Mononuclear cell (primary cell): ENCODE measurements at regions not wholly inside any gene's neighbourhood (a gene's known extent, or its start where the extent isn't known, plus 50 kb on each side); places are given as distances from the start of the nearest gene placed in this dataset.
"Not testable (repeated sequence)": the region's sequence is repeated elsewhere in the genome, so short reads cannot be mapped to it uniquely, and the experiment has no call there.

Experiments
- H3K27me3 ChIP-seq: 2 replicates; pipeline ENCODE4 v1.6.0; 2011; ENCODE audit warnings: low read length, control low read depth; ENCODE audit not compliant: insufficient read depth
- H3K4me1 ChIP-seq: 2 replicates; pipeline ENCODE4 v1.5.1; 2011; ENCODE audit warnings: mild to moderate bottlenecking, low read length, control low read depth; ENCODE audit not compliant: insufficient read depth
- H3K4me3 ChIP-seq: 2 replicates; pipeline ENCODE4 v1.5.1; 2011; ENCODE audit warnings: mild to moderate bottlenecking, low read length, moderate library complexity
- H3K9me3 ChIP-seq: 2 replicates; pipeline ENCODE4 v1.5.1; 2011; ENCODE audit warnings: low read depth, mild to moderate bottlenecking, control low read depth, low read length

- H3K4me1 ChIP-seq = no peaks in the 10 kb centered on the region
- no peaks in the 10 kb centered on the region for H3K9me3 ChIP-seq
- H3K4me3 ChIP-seq = no peak overlapping the region
- no peaks in the 10 kb centered on the region for H3K27me3 ChIP-seq
These were observed 418.6 kb upstream of the SLC39A10 start for GRCh38 chr2:195238379-195238778.

DNA sequence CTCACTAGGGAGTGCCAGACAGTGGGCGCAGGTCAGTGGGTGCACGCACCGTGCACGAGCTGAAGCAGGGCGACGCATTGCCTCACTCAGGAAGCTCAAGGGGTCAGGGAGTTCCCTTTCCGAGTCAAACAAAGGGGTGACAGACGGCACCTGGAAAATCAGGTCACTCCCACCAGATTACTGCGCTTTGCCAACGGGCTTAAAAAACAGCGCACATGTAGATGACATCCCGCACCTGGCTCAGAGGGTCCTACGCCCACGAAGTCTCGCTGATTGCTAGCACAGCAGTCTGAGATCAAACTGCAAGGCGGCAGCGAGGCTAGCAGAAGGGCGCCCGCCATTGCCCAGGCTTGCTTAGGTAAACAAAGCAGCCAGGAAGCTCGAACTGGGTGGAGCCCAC, 428.5 kb upstream of the SLC39A10 start:
- H3K4me3 ChIP-seq, H3K27me3 ChIP-seq, H3K4me1 ChIP-seq, H3K9me3 ChIP-seq: not testable (repeated sequence)

DNA sequence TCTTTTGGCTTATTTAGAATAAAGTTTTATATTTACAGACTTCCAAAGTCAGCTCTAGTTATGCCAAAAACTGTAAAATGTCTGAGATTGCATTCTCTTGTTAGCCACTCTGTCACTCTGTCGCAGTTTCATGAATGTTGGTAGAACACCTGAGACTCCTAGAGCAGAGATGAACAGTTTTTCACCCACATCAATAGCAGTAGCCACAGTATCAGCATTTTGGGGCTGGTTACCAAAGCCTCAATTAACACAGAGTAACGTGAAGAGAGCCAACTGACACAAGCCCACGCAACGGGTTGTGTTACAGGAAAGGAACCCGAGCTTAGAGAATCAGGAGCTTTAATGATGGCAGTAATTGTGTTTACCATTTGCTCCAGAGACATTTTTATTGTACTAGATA, 443.0 kb upstream of the SLC39A10 start:
- H3K4me1 ChIP-seq = no peaks in the 10 kb centered on the region
- no peak overlapping the region for H3K4me3 ChIP-seq
- H3K9me3 ChIP-seq = no peaks in the 10 kb centered on the region
- no peaks in the 10 kb centered on the region for H3K27me3 ChIP-seq

DNA sequence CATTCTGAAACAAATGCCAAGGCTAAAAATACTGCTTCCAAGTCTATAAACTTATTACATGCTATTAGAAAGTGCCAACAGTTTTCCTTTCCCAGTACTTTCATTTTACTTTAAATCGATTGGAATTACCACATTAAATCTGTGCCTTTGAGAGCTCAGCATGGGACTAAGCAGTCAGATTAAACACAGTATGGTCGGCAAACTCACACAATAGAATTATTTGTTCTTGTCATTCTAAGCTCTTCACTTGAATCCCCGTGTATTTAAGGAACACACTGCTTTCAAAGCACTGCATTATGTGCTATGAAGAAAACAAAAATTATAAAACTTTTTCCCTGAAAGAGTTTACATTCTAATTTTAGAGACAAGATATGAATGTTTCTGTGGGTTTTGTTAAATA, 444.4 kb upstream of the SLC39A10 start:
- Histone ChIP-seq H3K4me3 (no peak overlapping the region), H3K9me3 (no peaks in the 10 kb centered on the region), H3K4me1 (no peaks in the 10 kb centered on the region), H3K27me3 (no peaks in the 10 kb centered on the region)

DNA sequence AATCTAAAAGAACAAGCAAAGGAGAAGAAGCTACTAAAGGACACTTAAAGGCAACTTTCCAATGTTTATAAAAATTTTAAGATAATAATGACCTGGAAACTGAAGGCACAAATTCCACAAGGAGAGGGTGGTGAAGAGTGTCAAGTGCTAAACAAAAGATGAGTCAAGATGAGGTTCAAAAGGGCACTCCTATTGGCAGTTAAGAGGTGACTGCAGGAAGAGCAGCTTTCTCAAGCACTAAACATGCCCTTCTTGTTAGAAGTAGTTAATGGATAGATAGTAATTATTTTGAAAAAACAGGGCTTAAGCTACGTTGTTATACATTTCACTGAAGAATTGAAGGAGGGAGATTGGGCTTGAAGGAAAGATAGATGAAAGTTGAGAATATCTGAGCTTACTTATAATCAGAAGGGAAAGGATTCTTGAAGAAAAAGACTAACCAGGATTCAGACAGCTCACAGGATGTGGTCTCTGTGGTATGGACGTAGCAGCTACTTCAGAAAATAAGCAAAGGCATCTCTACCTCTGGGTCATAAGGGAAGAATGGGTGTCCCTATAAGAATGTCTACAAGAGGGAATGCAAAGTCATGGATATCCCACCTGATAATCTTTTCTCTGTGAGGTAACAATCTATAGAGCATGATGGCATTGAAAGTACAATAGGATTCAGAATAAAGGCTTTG, 454.7 kb upstream of the SLC39A10 start:
- Histone ChIP-seq H3K9me3 (no peaks in the 10 kb centered on the region), H3K4me1 (no peaks in the 10 kb centered on the region), H3K4me3 (no peak overlapping the region), H3K27me3 (no peaks in the 10 kb centered on the region)

DNA sequence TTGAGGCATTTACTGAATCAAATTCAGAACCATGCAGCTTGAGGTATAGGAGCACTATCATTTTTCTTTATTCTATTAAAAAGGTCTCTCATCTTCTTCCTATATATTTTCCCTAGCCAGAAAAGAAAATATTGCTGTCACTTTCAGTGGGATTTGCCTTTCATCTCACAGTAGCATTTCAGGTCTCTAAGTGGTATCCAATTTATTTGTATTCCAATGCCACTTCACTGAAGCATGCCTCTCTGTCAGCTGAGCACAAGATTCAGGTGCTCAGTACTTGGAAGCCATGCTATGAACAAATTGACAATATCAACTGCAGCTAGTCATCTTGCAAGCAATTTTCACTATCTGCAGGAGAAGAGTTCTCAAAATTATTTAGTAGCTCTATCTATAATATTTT, 457.2 kb upstream of the SLC39A10 start:
- Histone ChIP-seq H3K4me3 (no peak overlapping the region), H3K4me1 (no peaks in the 10 kb centered on the region), H3K9me3 (no peaks in the 10 kb centered on the region), H3K27me3 (no peaks in the 10 kb centered on the region)

DNA sequence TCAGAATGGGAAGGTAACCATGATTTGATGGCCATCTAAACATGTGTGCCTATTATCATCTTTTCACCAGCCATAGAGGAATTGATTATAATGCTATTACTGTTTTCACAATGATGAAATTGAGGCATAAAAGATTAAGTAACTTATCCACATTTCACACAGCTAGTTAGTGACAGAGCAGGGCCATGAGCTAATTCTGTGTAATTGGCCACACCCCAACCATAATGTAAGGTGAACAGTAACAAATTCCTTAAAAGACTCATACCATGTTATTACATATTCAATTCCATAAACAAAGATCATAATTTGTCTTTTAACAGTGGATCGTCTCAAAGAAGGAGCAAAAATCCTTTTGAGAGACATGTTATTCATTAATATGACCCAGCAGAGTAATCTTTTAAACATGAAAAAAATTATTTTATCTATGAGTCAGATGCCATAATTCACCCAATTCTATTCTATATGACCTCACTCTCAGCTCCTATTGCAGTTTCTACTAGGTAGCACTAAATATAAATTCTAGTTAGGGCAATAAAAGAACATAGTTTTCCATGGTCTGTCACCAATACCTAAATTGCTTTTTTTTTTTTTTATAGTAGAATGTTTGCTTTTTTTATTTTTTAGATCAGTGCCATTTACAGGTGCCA, 475.8 kb upstream of the SLC39A10 start:
- Histone ChIP-seq H3K9me3 (no peaks in the 10 kb centered on the region), H3K4me3 (no peak overlapping the region), H3K27me3 (no peaks in the 10 kb centered on the region), H3K4me1 (no peaks in the 10 kb centered on the region)

- Histone ChIP-seq H3K4me1 (no peaks in the 10 kb centered on the region), H3K27me3 (no peaks in the 10 kb centered on the region), H3K4me3 (no peak overlapping the region), H3K9me3 (no peaks in the 10 kb centered on the region)
These were observed 488.7 kb upstream of the SLC39A10 start for GRCh38 chr2:195168369-195168768.

GRCh38 chr2:195164930-195165329, 492.1 kb upstream of the SLC39A10 start:
- Histone ChIP-seq H3K4me3 (no peak overlapping the region), H3K27me3 (no peaks in the 10 kb centered on the region), H3K4me1 (no peaks in the 10 kb centered on the region), H3K9me3 (no peaks in the 10 kb centered on the region)

DNA sequence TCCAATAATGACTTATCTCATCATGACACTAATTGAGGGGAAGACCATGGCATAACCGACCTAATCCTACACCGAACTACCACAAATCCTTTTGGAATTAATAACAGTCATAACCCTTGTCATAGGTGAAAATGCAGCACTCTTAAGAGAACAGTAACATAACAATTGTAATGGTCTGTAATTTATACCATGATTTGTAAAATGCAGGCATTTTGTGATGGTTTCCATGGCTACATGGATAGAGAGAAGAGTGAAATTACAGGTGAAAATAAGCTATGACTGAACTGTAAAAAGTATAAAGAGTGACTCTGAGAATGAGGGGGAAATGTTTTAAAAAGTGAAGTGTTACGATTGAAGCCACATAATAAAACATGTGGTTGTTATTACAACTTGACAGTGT, 494.1 kb upstream of the SLC39A10 start:
- Histone ChIP-seq H3K27me3 (no peaks in the 10 kb centered on the region), H3K4me3 (no peak overlapping the region), H3K9me3 (no peaks in the 10 kb centered on the region), H3K4me1 (no peaks in the 10 kb centered on the region)

DNA sequence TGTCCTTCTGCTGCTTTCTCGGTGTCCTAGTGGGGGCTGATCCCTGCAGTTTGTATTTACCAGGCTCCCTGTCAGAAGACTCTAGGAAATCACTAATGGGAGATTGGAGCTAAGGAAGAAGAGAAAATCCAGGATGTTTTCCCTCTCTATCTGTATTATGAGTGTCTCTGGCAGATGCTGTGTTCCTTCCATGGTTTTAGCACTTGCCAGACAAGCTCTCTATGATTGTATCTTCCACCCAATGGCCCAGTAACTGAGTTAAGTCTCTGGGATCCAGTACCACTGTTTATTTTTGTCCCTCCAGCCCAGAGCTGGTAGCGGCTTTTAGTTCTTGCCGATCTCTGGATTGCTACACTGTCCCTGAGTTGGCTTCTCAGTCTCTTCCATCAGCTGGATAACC, 494.8 kb upstream of the SLC39A10 start:
- Histone ChIP-seq H3K4me1 (no peaks in the 10 kb centered on the region), H3K9me3 (no peaks in the 10 kb centered on the region), H3K27me3 (no peaks in the 10 kb centered on the region), H3K4me3 (no peak overlapping the region)

GRCh38 chr2:195160963-195161362, 496.1 kb upstream of the SLC39A10 start:
- Histone ChIP-seq H3K4me1 (no peaks in the 10 kb centered on the region), H3K9me3 (no peaks in the 10 kb centered on the region), H3K4me3 (no peak overlapping the region), H3K27me3 (no peaks in the 10 kb centered on the region)

- H3K27me3 ChIP-seq = no peaks in the 10 kb centered on the region
- H3K4me1 ChIP-seq = no peaks in the 10 kb centered on the region
- H3K9me3 ChIP-seq = no peaks in the 10 kb centered on the region
- H3K4me3 ChIP-seq = no peak overlapping the region
These were observed 505.3 kb upstream of the SLC39A10 start for GRCh38 chr2:195151711-195152110.

- H3K27me3 ChIP-seq = no peaks in the 10 kb centered on the region
- no peaks in the 10 kb centered on the region for H3K4me1 ChIP-seq
- no peak overlapping the region for H3K4me3 ChIP-seq
- no peaks in the 10 kb centered on the region for H3K9me3 ChIP-seq
These were observed 506.2 kb upstream of the SLC39A10 start for GRCh38 chr2:195150819-195151218.

DNA sequence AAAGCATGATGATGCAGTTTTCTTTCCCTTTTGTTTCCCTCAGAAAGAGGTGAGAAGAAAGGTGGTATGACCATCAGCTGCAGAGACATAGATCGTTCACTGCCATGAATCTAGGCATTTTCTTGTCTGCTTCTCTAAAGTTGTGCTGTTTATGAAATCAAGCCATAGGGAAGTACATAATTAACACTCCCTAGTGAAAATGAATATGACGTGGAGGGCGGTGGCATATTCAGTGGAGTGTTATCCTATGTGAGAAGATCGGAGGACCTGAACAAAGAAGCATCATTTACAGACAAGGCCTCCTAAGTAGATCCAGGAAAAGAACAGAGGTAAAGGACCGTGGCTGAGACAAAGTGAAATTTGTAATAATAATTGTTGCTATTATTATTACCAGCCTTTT, 509.0 kb upstream of the SLC39A10 start:
- Histone ChIP-seq H3K27me3 (no peaks in the 10 kb centered on the region), H3K4me3 (no peak overlapping the region), H3K4me1 (no peaks in the 10 kb centered on the region), H3K9me3 (no peaks in the 10 kb centered on the region)
